Neural cell (in vitro differentiated cells): ENCODE measurements at regions not wholly inside any gene's neighbourhood (a gene's known extent, or its start where the extent isn't known, plus 50 kb on each side); places are given as distances from the start of the nearest gene placed in this dataset.

ENCODE experiments used
- H2AFZ ChIP-seq: fragments of 200-600, 300-800 bp; sonication (generic), shearing (Covaris generic); 2 replicates; pipeline ENCODE4 v1.6.0; 2014; ENCODE audit warnings: low read depth, mild to moderate bottlenecking, antibody characterized with exemption, low read length, moderate library complexity
- H3F3A ChIP-seq: fragments of 200-600 bp; shearing (Covaris generic); 2 replicates; pipeline ENCODE4 v1.6.1; 2016; ENCODE audit warnings: mild to moderate bottlenecking, moderate library complexity, mixed read lengths, antibody characterized with exemption, low read length; ENCODE audit not compliant: insufficient read depth, poor library complexity, severe bottlenecking
- H3K27ac ChIP-seq: fragments of 200-600, 300-800 bp; sonication (generic), shearing (Covaris generic); 2 replicates; pipeline ENCODE4 v1.5.1; 2014; ENCODE audit warnings: mild to moderate bottlenecking, low read length, moderate library complexity
- H3K27me3 ChIP-seq: fragments of 300-800, 200-600 bp; sonication (generic), shearing (Covaris generic); 2 replicates; pipeline ENCODE4 v1.6.0; 2014; ENCODE audit warnings: mild to moderate bottlenecking, low read depth, low read length, moderate library complexity; ENCODE audit not compliant: insufficient read depth
- H3K36me3 ChIP-seq: fragments of 300-800, 200-600 bp; sonication (generic), shearing (Covaris generic); 2 replicates; pipeline ENCODE4 v1.5.1; 2014; ENCODE audit warnings: mild to moderate bottlenecking, antibody characterized with exemption, low read length, moderate library complexity; ENCODE audit not compliant: insufficient read depth
- H3K4me2 ChIP-seq: fragments of 300-800, 200-600 bp; sonication (generic), shearing (Covaris generic); 2 replicates; pipeline ENCODE4 v1.6.0; 2014; ENCODE audit warnings: mild to moderate bottlenecking, low read length
- H3K4me3 ChIP-seq: fragments of 300-800, 200-600 bp; sonication (generic), shearing (Covaris generic); 2 replicates; pipeline ENCODE4 v1.5.1; 2014; ENCODE audit warnings: mild to moderate bottlenecking, low read length, moderate library complexity
- H3K79me2 ChIP-seq: fragments of 200-600 bp; shearing (Covaris generic); replicated peaks from 2 replicates; pipeline ENCODE4 v1.6.0; 2014; ENCODE audit warnings: mild to moderate bottlenecking, low read length, moderate library complexity; ENCODE audit not compliant: insufficient read depth
- H3K9ac ChIP-seq: fragments of 300-800, 200-600 bp; sonication (generic), shearing (Covaris generic); 2 replicates; pipeline ENCODE4 v1.6.1; 2016; ENCODE audit warnings: mild to moderate bottlenecking, low read length, mixed read lengths
- H3K9me2 ChIP-seq: fragments of 200-600 bp; shearing (Covaris generic); 2 replicates; pipeline ENCODE4 v1.6.1; 2016; ENCODE audit warnings: mild to moderate bottlenecking, low read length, mixed read lengths; ENCODE audit not compliant: insufficient read depth
- H3K9me3 ChIP-seq: fragments of 200-600, 300-800 bp; sonication (generic), shearing (Covaris generic); 2 replicates; pipeline ENCODE4 v1.6.1; 2016; ENCODE audit warnings: mild to moderate bottlenecking, mixed run types, low read length, moderate library complexity, mixed read lengths
- H4K20me1 ChIP-seq: fragments of 200-600 bp; shearing (Covaris generic); 2 replicates; pipeline ENCODE4 v1.6.1; 2016; ENCODE audit warnings: mild to moderate bottlenecking, mixed run types; ENCODE audit not compliant: insufficient read depth
- EP300 ChIP-seq: fragments of 450-650 bp; conservative IDR thresholded peaks from 2 replicates; pipeline ENCODE4 v1.6.1; 2014; ENCODE audit warnings: antibody characterized with exemption, mild to moderate bottlenecking, moderate library complexity; ENCODE audit not compliant: poor library complexity, severe bottlenecking
- EZH2 ChIP-seq: fragments of 200-600, 300-800 bp; shearing (Covaris generic), sonication (generic); IDR thresholded peaks from 2 replicates; pipeline ENCODE4 v1.6.1; 2014; ENCODE audit warnings: antibody characterized with exemption, low read length, borderline replicate concordance, mild to moderate bottlenecking; ENCODE audit not compliant: insufficient read depth, poor library complexity, severe bottlenecking
- MXI1 ChIP-seq: fragments of 450-650 bp; conservative IDR thresholded peaks from 2 replicates; pipeline ENCODE4 v1.6.1; 2014; ENCODE audit warnings: antibody characterized with exemption, mild to moderate bottlenecking; ENCODE audit not compliant: poor library complexity, severe bottlenecking
- POLR2AphosphoS5 ChIP-seq: IDR thresholded peaks from 2 replicates; pipeline ENCODE4 v1.6.1; 2012
- RAD21 ChIP-seq: fragments of 450-650 bp; conservative IDR thresholded peaks from 2 replicates; pipeline ENCODE4 v1.6.1; 2014; ENCODE audit warnings: antibody characterized with exemption, mild to moderate bottlenecking, moderate library complexity
- SMC3 ChIP-seq: fragments of 450-650 bp; conservative IDR thresholded peaks from 2 replicates; pipeline ENCODE4 v1.6.1; 2014; ENCODE audit warnings: antibody characterized with exemption, mild to moderate bottlenecking, moderate library complexity; ENCODE audit not compliant: poor library complexity
- TAF1 ChIP-seq: IDR thresholded peaks from 2 replicates; pipeline ENCODE4 v1.6.1; 2012; ENCODE audit warnings: low read depth
- TF ChIP-seq, protein P1 (sequence below): fragments of 450-650 bp; IDR thresholded peaks from 2 replicates; pipeline ENCODE4 v1.5.1; 2014; ENCODE audit warnings: antibody characterized with exemption, mild to moderate bottlenecking, moderate library complexity; ENCODE audit not compliant: poor library complexity, severe bottlenecking
- TF ChIP-seq, protein P2 (sequence below): IDR thresholded peaks from 2 replicates; pipeline ENCODE4 v1.6.1; 2012; ENCODE audit warnings: borderline replicate concordance

DNA sequence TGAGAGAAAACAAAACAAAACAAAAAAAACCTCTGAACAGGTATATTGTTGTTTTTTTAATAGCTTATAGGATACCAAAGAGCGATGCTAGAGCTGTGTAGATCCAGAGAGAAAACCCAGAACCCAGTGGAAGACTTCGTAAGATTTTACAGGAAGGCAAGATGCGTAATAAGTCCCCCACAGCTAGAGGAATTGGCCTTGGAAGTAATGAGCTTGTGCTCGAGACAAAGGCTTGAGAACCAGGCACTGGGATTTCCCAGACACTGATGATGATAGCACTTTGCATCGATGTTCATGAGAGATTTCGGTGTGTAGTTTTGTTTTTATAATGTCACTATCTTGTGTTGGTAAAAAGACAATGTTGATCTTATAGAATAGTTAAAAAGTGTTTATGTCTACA is 821.5 kb upstream of the IGFBP3 start:
- H3K27ac ChIP-seq: no peak overlapping the region

GRCh38 chr7:46741938-46742540 is 821.0 kb upstream of the IGFBP3 start:
- Histone ChIP-seq H3K36me3 (no peaks in the 10 kb centered on the region), H3K9ac (no peak overlapping the region), H3K9me2 (no peaks in the 10 kb centered on the region), H3K27ac (no peak overlapping the region), H2AFZ (no peak overlapping the region), H3K4me3 (no peak overlapping the region), H3F3A (no peaks in the 10 kb centered on the region), H3K27me3 (no peaks in the 10 kb centered on the region), H3K4me2 (no peak overlapping the region), H3K9me3 (no peaks in the 10 kb centered on the region), H3K79me2 (no peaks in the 10 kb centered on the region), H4K20me1 (no peaks in the 10 kb centered on the region)
- no peak for TF ChIP-seq MXI1
- TF ChIP-seq, protein P1, sequence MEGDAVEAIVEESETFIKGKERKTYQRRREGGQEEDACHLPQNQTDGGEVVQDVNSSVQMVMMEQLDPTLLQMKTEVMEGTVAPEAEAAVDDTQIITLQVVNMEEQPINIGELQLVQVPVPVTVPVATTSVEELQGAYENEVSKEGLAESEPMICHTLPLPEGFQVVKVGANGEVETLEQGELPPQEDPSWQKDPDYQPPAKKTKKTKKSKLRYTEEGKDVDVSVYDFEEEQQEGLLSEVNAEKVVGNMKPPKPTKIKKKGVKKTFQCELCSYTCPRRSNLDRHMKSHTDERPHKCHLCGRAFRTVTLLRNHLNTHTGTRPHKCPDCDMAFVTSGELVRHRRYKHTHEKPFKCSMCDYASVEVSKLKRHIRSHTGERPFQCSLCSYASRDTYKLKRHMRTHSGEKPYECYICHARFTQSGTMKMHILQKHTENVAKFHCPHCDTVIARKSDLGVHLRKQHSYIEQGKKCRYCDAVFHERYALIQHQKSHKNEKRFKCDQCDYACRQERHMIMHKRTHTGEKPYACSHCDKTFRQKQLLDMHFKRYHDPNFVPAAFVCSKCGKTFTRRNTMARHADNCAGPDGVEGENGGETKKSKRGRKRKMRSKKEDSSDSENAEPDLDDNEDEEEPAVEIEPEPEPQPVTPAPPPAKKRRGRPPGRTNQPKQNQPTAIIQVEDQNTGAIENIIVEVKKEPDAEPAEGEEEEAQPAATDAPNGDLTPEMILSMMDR: no peak
- TF ChIP-seq SMC3: no peak
- TF ChIP-seq POLR2AphosphoS5: no peak
- no peak for TF ChIP-seq RAD21
- no peak for TF ChIP-seq EP300
- TF ChIP-seq, protein P2, sequence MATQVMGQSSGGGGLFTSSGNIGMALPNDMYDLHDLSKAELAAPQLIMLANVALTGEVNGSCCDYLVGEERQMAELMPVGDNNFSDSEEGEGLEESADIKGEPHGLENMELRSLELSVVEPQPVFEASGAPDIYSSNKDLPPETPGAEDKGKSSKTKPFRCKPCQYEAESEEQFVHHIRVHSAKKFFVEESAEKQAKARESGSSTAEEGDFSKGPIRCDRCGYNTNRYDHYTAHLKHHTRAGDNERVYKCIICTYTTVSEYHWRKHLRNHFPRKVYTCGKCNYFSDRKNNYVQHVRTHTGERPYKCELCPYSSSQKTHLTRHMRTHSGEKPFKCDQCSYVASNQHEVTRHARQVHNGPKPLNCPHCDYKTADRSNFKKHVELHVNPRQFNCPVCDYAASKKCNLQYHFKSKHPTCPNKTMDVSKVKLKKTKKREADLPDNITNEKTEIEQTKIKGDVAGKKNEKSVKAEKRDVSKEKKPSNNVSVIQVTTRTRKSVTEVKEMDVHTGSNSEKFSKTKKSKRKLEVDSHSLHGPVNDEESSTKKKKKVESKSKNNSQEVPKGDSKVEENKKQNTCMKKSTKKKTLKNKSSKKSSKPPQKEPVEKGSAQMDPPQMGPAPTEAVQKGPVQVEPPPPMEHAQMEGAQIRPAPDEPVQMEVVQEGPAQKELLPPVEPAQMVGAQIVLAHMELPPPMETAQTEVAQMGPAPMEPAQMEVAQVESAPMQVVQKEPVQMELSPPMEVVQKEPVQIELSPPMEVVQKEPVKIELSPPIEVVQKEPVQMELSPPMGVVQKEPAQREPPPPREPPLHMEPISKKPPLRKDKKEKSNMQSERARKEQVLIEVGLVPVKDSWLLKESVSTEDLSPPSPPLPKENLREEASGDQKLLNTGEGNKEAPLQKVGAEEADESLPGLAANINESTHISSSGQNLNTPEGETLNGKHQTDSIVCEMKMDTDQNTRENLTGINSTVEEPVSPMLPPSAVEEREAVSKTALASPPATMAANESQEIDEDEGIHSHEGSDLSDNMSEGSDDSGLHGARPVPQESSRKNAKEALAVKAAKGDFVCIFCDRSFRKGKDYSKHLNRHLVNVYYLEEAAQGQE: no peak
- no peak for TF ChIP-seq EZH2
- no peak for TF ChIP-seq TAF1

More for the DNA sequence above, 821.5 kb upstream of the IGFBP3 start:
- Histone ChIP-seq H3K4me3 (no peak overlapping the region), H3K9me2 (no peaks in the 10 kb centered on the region), H2AFZ (no peak overlapping the region), H3K4me2 (no peak overlapping the region), H3F3A (no peaks in the 10 kb centered on the region), H3K36me3 (no peaks in the 10 kb centered on the region), H3K9me3 (no peaks in the 10 kb centered on the region), H3K79me2 (no peaks in the 10 kb centered on the region), H4K20me1 (no peaks in the 10 kb centered on the region), H3K9ac (no peak overlapping the region), H3K27me3 (no peaks in the 10 kb centered on the region)
- TF ChIP-seq MXI1: no peak
- TF ChIP-seq EP300: no peak
- TF ChIP-seq SMC3: no peak
- TF ChIP-seq RAD21: no peak
- no peak for TF ChIP-seq POLR2AphosphoS5
- TF ChIP-seq TAF1: no peak
- no peak for TF ChIP-seq EZH2
- TF ChIP-seq, protein P1: no peak
- TF ChIP-seq, protein P2: no peak
